HEK293 (cell line): ENCODE measurements at regions not wholly inside any gene's neighbourhood (a gene's known extent, or its start where the extent isn't known, plus 50 kb on each side); places are given as distances from the start of the nearest gene placed in this dataset.

Source experiments
- CTCF ChIA-PET: fragments of 350-600 bp; formaldehyde crosslinking; extraction: SDS; loops from one replicate; lab custom pipeline; 2021; ENCODE audit warnings: antibody characterized with exemption; lab: Yijun Ruan, JAX
- POLR2A ChIA-PET: fragments of 300-600 bp; formaldehyde crosslinking; extraction: SDS; loops from one replicate; lab custom pipeline; 2020; ENCODE audit warnings: antibody characterized with exemption, inconsistent platforms; lab: Yijun Ruan, JAX
- H3K27ac ChIP-seq: fragments of 200-500 bp; sonication (Bioruptor generic); 2 replicates; pipeline ENCODE4 v1.5.1; 2014; ENCODE audit warnings: low read depth, low read length, control low read depth, inconsistent platforms; ENCODE audit errors: extremely low read depth
- H3K36me3 ChIP-seq, 2 experiments: fragments of 200-500 bp in 1 of 2; sonication (Bioruptor generic) in 1 of 2; 1 replicate in 1 of 2; 2 replicates in 1 of 2; pipeline ENCODE4 v1.5.1; 2014 to 2017; ENCODE audit warnings: inconsistent platforms in 2 of 2, low read length in 2 of 2; ENCODE audit not compliant: control insufficient read depth in 2 of 2, insufficient read depth in 1 of 2
- H3K4me1 ChIP-seq: fragments of 200-500 bp; sonication (Bioruptor generic); 2 replicates; pipeline ENCODE4 v1.5.1; 2014; ENCODE audit warnings: mild to moderate bottlenecking, low read length, inconsistent platforms; ENCODE audit not compliant: control insufficient read depth, insufficient read depth
- H3K4me3 ChIP-seq: 2 replicates; pipeline ENCODE4 v1.5.1; 2011; ENCODE audit warnings: low read depth, mild to moderate bottlenecking, control low read depth, low read length, moderate library complexity
- H3K9me3 ChIP-seq: fragments of 200-500 bp; sonication (Bioruptor generic); 2 replicates; pipeline ENCODE4 v1.5.1; 2014; ENCODE audit warnings: low read depth, low read length, inconsistent platforms; ENCODE audit not compliant: control insufficient read depth, insufficient read depth
- HOXD13 ChIP-seq: sonication (generic); formaldehyde crosslinking; IDR thresholded peaks from 2 replicates; pipeline ENCODE4 v1.8.0; 2022; ENCODE audit warnings: missing genetic modification reagents, borderline replicate concordance
- KLF10 ChIP-seq: fragments of 450-650 bp; IDR thresholded peaks from 2 replicates; pipeline ENCODE4 v1.5.1; 2018; ENCODE audit warnings: missing biosample characterization, mild to moderate bottlenecking, missing genetic modification characterization
- MEIS1 ChIP-seq: sonication (generic); formaldehyde crosslinking; IDR thresholded peaks from 2 replicates; pipeline ENCODE4 v1.8.1; 2022; ENCODE audit warnings: missing genetic modification reagents, mild to moderate bottlenecking, borderline replicate concordance
- SP3 ChIP-seq: fragments of 450-650 bp; formaldehyde crosslinking; IDR thresholded peaks from 2 replicates; pipeline ENCODE4 v1.5.1; 2016; ENCODE audit warnings: missing biosample characterization, missing genetic modification characterization
- ZFP41 ChIP-seq: fragments of 450-650 bp; formaldehyde crosslinking; IDR thresholded peaks from 2 replicates; pipeline ENCODE4 v1.5.1; 2016; ENCODE audit warnings: missing biosample characterization, missing genetic modification characterization, borderline replicate concordance
- ZFP69B ChIP-seq: fragments of 450-650 bp; formaldehyde crosslinking; IDR thresholded peaks from 2 replicates; pipeline ENCODE4 v1.5.1; 2016; ENCODE audit warnings: missing biosample characterization, missing genetic modification characterization
- ZNF121 ChIP-seq: fragments of 450-650 bp; formaldehyde crosslinking; IDR thresholded peaks from 2 replicates; pipeline ENCODE4 v1.5.1; 2016; ENCODE audit warnings: missing biosample characterization, missing genetic modification characterization
- ZNF155 ChIP-seq: fragments of 450-650 bp; formaldehyde crosslinking; IDR thresholded peaks from 2 replicates; pipeline ENCODE4 v1.5.1; 2016; ENCODE audit warnings: missing biosample characterization, missing genetic modification characterization
- ZNF175 ChIP-seq: fragments of 450-650 bp; formaldehyde crosslinking; IDR thresholded peaks from 2 replicates; pipeline ENCODE4 v1.5.1; 2016; ENCODE audit warnings: missing biosample characterization, missing genetic modification characterization
- ZNF19 ChIP-seq: fragments of 450-650 bp; formaldehyde crosslinking; IDR thresholded peaks from 2 replicates; pipeline ENCODE4; 2016; ENCODE audit warnings: missing biosample characterization, missing genetic modification characterization, low read depth
- ZNF311 ChIP-seq: fragments of 450-650 bp; formaldehyde crosslinking; IDR thresholded peaks from 2 replicates; pipeline ENCODE4 v1.5.1; 2017; ENCODE audit warnings: missing biosample characterization, missing genetic modification characterization, borderline replicate concordance
- ZNF354C ChIP-seq: fragments of 450-650 bp; formaldehyde crosslinking; IDR thresholded peaks from 2 replicates; pipeline ENCODE4 v1.5.1; 2016; ENCODE audit warnings: missing biosample characterization, missing genetic modification characterization, low read depth, borderline replicate concordance
- ZNF391 ChIP-seq: fragments of 450-650 bp; formaldehyde crosslinking; IDR thresholded peaks from 2 replicates; pipeline ENCODE4 v1.5.1; 2016; ENCODE audit warnings: low read depth, missing biosample characterization, missing genetic modification characterization, borderline replicate concordance
- ZNF521 ChIP-seq: fragments of 450-650 bp; formaldehyde crosslinking; IDR thresholded peaks from 2 replicates; pipeline ENCODE4 v1.5.1; 2017; ENCODE audit warnings: missing biosample characterization, mild to moderate bottlenecking, missing genetic modification characterization
- ZNF610 ChIP-seq: fragments of 450-650 bp; formaldehyde crosslinking; IDR thresholded peaks from 2 replicates; pipeline ENCODE4 v1.5.1; 2016; ENCODE audit warnings: missing biosample characterization, missing genetic modification characterization, borderline replicate concordance
- ZNF629 ChIP-seq: fragments of 450-650 bp; formaldehyde crosslinking; IDR thresholded peaks from 2 replicates; pipeline ENCODE4 v1.5.1; 2017; ENCODE audit warnings: missing biosample characterization, missing genetic modification characterization
- ZNF776 ChIP-seq: fragments of 450-650 bp; formaldehyde crosslinking; IDR thresholded peaks from 2 replicates; pipeline ENCODE4 v1.5.0; 2017; ENCODE audit warnings: missing biosample characterization, missing genetic modification characterization, borderline replicate concordance
- ZNF791 ChIP-seq: fragments of 450-650 bp; formaldehyde crosslinking; IDR thresholded peaks from 2 replicates; pipeline ENCODE4 v1.5.1; 2016; ENCODE audit warnings: missing biosample characterization, missing genetic modification characterization
- ZNF792 ChIP-seq: fragments of 450-650 bp; formaldehyde crosslinking; IDR thresholded peaks from 2 replicates; pipeline ENCODE4 v1.5.1; 2016; ENCODE audit warnings: missing biosample characterization, missing genetic modification characterization
- ZNF837 ChIP-seq: fragments of 450-650 bp; formaldehyde crosslinking; IDR thresholded peaks from 2 replicates; pipeline ENCODE4 v1.5.1; 2016; ENCODE audit warnings: missing biosample characterization, missing genetic modification characterization
- TF ChIP-seq, protein P1 (sequence below): fragments of 450-650 bp; formaldehyde crosslinking; IDR thresholded peaks from 2 replicates; pipeline ENCODE4 v1.5.1; 2016; ENCODE audit warnings: missing biosample characterization, missing genetic modification characterization
- TF ChIP-seq, protein P2 (sequence below): fragments of 450-650 bp; formaldehyde crosslinking; optimal IDR thresholded peaks from 2 replicates; pipeline ENCODE3; 2016; ENCODE audit warnings: missing biosample characterization, mild to moderate bottlenecking, missing genetic modification characterization
- TF ChIP-seq, protein P3 (sequence below): fragments of 450-650 bp; IDR thresholded peaks from 2 replicates; pipeline ENCODE4 v1.5.1; 2018; ENCODE audit warnings: missing biosample characterization, missing genetic modification characterization
- TF ChIP-seq, protein P4 (sequence below): fragments of 450-650 bp; formaldehyde crosslinking; IDR thresholded peaks from 2 replicates; pipeline ENCODE4 v1.5.1; 2016; ENCODE audit warnings: missing biosample characterization, missing genetic modification characterization

DNA sequence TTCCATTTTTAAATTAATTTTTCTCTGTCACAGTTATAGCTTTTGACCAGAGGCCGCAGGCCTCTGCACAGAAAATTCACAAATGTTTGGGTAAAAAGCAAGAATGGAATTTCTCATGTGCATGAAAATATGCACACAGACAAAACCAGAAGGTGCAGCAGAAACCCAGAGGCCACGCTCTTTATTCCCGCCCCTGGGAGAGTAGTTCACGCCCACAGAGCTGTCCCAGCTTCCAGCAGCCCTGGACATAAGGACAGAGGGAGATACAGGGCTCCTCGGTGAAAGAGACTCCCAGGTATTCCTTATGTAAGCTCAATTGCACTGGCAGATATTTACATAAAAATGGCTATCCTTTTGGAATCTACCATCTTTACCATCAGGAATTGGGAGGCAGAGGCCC lies 245.2 kb upstream of the NFE2L3 start (continued):
- TF ChIP-seq ZNF391 (tag by site-specific recombination) (no peak), ZNF837 (tag by site-specific recombination) (no peak), KLF10 (no peak), ZFP69B (no peak)

DNA sequence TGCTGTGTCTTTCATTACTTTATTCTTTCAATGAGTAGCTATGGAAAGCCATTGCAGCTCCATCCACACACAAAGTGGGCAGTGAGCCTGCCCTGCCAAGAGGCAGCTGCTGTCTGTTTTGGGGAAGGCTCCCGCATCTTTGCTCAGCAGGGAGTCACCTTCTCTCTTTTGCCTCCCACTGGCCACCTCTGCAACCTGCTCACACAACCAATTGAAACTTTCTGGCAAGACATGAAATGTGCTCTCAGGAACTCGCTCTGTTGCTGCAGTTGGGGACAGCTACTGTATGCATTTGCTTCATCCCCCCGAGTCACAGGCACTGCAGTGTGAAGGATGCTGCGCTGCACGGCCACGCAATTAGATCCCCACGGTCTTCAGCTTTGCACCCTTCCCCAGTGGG lies 244.8 kb upstream of the NFE2L3 start:
- Histone ChIP-seq H3K4me1 (no peaks in the 10 kb centered on the region), H3K36me3 (no peaks in the 10 kb centered on the region), H3K4me3 (no peak overlapping the region), H3K9me3 (no peaks in the 10 kb centered on the region), H3K27ac (no peak overlapping the region)
- POLR2A ChIA-PET = no interaction called here
- TF ChIP-seq, protein P1, sequence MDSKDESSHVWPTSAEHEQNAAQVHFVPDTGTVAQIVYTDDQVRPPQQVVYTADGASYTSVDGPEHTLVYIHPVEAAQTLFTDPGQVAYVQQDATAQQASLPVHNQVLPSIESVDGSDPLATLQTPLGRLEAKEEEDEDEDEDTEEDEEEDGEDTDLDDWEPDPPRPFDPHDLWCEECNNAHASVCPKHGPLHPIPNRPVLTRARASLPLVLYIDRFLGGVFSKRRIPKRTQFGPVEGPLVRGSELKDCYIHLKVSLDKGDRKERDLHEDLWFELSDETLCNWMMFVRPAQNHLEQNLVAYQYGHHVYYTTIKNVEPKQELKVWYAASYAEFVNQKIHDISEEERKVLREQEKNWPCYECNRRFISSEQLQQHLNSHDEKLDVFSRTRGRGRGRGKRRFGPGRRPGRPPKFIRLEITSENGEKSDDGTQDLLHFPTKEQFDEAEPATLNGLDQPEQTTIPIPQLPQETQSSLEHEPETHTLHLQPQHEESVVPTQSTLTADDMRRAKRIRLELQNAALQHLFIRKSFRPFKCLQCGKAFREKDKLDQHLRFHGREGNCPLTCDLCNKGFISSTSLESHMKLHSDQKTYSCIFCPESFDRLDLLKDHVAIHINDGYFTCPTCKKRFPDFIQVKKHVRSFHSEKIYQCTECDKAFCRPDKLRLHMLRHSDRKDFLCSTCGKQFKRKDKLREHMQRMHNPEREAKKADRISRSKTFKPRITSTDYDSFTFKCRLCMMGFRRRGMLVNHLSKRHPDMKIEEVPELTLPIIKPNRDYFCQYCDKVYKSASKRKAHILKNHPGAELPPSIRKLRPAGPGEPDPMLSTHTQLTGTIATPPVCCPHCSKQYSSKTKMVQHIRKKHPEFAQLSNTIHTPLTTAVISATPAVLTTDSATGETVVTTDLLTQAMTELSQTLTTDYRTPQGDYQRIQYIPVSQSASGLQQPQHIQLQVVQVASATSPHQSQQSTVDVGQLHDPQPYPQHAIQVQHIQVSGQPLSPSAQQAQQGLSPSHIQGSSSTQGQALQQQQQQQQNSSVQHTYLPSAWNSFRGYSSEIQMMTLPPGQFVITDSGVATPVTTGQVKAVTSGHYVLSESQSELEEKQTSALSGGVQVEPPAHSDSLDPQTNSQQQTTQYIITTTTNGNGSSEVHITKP (tag by site-specific recombination) = peak; percentile 31; the same call in 1 of the 2 replicates
- TF ChIP-seq ZNF791 (tag by site-specific recombination) = no peak
- CTCF ChIA-PET = interaction anchor here (0.5 to 2.3 kb wide), 6 partner anchors 11 to 458 kb away, joined by 3 to 11 read pairs (median 5); no protein-coding TSS in a partner anchor

DNA sequence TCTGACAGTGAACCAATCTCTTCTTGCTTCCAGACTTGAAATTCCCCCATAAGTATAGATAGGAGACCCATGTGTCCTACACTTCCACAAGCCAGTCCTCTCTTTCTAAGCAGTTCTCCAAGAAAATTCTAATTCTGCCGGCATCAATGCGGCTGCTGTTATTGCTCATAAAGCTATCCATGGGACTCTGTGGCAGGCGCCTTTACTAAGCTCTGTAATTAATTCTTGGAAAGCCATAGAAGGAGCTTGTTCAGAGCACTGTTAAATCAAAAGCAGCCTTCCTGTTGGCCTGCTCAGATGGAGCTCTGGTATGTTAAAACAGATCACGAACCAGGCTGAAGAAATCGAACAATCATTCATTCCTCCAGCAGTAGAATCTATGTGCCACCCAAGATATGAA lies 244.3 kb upstream of the NFE2L3 start:
- H3K4me3 ChIP-seq = no peak overlapping the region
- POLR2A ChIA-PET = no interaction called here
- no peaks in the 10 kb centered on the region for H3K36me3 ChIP-seq
- H3K9me3 ChIP-seq = no peaks in the 10 kb centered on the region
- TF ChIP-seq ZNF354C (tag by site-specific recombination) = no peak
- no peak for TF ChIP-seq ZNF121 (tag by site-specific recombination)
- no peak for TF ChIP-seq MEIS1
- TF ChIP-seq ZNF521 (tag by site-specific recombination) = no peak
- no peak for TF ChIP-seq ZNF175 (tag by site-specific recombination)
- no peak for TF ChIP-seq ZNF776
- no peak for TF ChIP-seq ZNF792
- TF ChIP-seq, protein P2, sequence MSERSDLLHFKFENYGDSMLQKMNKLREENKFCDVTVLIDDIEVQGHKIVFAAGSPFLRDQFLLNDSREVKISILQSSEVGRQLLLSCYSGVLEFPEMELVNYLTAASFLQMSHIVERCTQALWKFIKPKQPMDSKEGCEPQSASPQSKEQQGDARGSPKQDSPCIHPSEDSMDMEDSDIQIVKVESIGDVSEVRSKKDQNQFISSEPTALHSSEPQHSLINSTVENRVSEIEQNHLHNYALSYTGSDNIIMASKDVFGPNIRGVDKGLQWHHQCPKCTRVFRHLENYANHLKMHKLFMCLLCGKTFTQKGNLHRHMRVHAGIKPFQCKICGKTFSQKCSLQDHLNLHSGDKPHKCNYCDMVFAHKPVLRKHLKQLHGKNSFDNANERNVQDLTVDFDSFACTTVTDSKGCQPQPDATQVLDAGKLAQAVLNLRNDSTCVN (tag by site-specific recombination) = no peak
- TF ChIP-seq, protein P3, sequence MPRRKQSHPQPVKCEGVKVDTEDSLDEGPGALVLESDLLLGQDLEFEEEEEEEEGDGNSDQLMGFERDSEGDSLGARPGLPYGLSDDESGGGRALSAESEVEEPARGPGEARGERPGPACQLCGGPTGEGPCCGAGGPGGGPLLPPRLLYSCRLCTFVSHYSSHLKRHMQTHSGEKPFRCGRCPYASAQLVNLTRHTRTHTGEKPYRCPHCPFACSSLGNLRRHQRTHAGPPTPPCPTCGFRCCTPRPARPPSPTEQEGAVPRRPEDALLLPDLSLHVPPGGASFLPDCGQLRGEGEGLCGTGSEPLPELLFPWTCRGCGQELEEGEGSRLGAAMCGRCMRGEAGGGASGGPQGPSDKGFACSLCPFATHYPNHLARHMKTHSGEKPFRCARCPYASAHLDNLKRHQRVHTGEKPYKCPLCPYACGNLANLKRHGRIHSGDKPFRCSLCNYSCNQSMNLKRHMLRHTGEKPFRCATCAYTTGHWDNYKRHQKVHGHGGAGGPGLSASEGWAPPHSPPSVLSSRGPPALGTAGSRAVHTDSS (tag by site-specific recombination) = no peak
- TF ChIP-seq ZFP41 (tag by site-specific recombination) = no peak
- TF ChIP-seq, protein P4, sequence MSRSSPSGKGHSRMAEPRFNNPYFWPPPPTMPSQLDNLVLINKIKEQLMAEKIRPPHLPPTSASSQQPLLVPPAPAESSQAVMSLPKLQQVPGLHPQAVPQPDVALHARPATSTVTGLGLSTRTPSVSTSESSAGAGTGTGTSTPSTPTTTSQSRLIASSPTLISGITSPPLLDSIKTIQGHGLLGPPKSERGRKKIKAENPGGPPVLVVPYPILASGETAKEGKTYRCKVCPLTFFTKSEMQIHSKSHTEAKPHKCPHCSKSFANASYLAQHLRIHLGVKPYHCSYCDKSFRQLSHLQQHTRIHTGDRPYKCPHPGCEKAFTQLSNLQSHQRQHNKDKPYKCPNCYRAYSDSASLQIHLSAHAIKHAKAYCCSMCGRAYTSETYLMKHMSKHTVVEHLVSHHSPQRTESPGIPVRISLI (tag by site-specific recombination) = no peak
- TF ChIP-seq ZNF311 = no peak
- TF ChIP-seq ZNF19 (tag by site-specific recombination) = no peak
- TF ChIP-seq ZNF837 (tag by site-specific recombination) = no peak
- TF ChIP-seq HOXD13 (CRISPR knock-in tag) = no peak
- no peak for TF ChIP-seq ZNF610 (tag by site-specific recombination)
- no peak for TF ChIP-seq ZNF629 (tag by site-specific recombination)
- no peak for TF ChIP-seq SP3 (tag by site-specific recombination)
- no peak for TF ChIP-seq ZNF155 (tag by site-specific recombination)
- CTCF ChIA-PET = interaction anchor here (1.2 to 2.3 kb wide), 4 partner anchors 12 to 458 kb away, joined by 6 to 14 read pairs (median 8); no protein-coding TSS in a partner anchor
- no peak overlapping the region for H3K27ac ChIP-seq
- no peaks in the 10 kb centered on the region for H3K4me1 ChIP-seq
